H1 (cell line): ENCODE measurements at regions not wholly inside any gene's neighbourhood (a gene's known extent, or its start where the extent isn't known, plus 50 kb on each side); places are given as distances from the start of the nearest gene placed in this dataset.

Source experiments
- CTCF ChIA-PET: fragments of 300-600 bp; sonication (Branson Sonifier 250); formaldehyde crosslinking; loops from one replicate; lab custom pipeline; 2021; ENCODE audit not compliant: partially characterized antibody; lab: Charles Lee
- POLR2A ChIA-PET: fragments of 300-600 bp; sonication (Branson Sonifier 250); formaldehyde crosslinking; loops from one replicate; lab custom pipeline; 2021; ENCODE audit warnings: inconsistent platforms; ENCODE audit not compliant: partially characterized antibody; lab: Charles Lee
- DNase-seq, 2 experiments: peaks; one replicate each; pipeline versions ENCODE4 v3.0.0 to v3.0.0-alpha.2; 2010 to 2022; ENCODE audit warnings: low spot score in 2 of 2, low read depth in 1 of 2, mixed read lengths in 1 of 2
- FAIRE-seq: peaks from 2 replicates; lab custom pipeline; 2011; peaks lifted over from hg19 to GRCh38; lab: Jason Lieb, UNC
- H2AFZ ChIP-seq: 2 replicates; pipeline ENCODE4 v1.8.1; 2012; ENCODE audit warnings: low read length, inconsistent platforms
- H2AK5ac ChIP-seq: 2 replicates; pipeline ENCODE4 v1.6.1; 2013; ENCODE audit warnings: low read depth, low read length
- H2BK120ac ChIP-seq: replicated peaks from 2 replicates; pipeline ENCODE3; 2013; ENCODE audit warnings: low read depth, low read length, inconsistent platforms
- H2BK12ac ChIP-seq: 2 replicates; pipeline ENCODE4 v1.6.1; 2013; ENCODE audit warnings: low read depth, low read length
- H2BK15ac ChIP-seq: 2 replicates; pipeline ENCODE4 v1.6.1; 2013; ENCODE audit warnings: low read length
- H2BK20ac ChIP-seq: 2 replicates; pipeline ENCODE4 v1.6.1; 2013; ENCODE audit warnings: low read length
- H2BK5ac ChIP-seq: 2 replicates; pipeline ENCODE4 v1.6.1; 2013; ENCODE audit warnings: low read depth, low read length
- H3K14ac ChIP-seq: 2 replicates; pipeline ENCODE4 v1.6.1; 2013; ENCODE audit warnings: inconsistent platforms; ENCODE audit not compliant: insufficient read length
- H3K18ac ChIP-seq: 2 replicates; pipeline ENCODE4 v1.6.1; 2013; ENCODE audit warnings: low read length; ENCODE audit errors: extremely low read depth
- H3K23ac ChIP-seq: 2 replicates; pipeline ENCODE4 v1.6.1; 2013; ENCODE audit warnings: inconsistent platforms; ENCODE audit not compliant: insufficient read length
- H3K23me2 ChIP-seq: 2 replicates; pipeline ENCODE4 v1.6.1; 2013; ENCODE audit warnings: low read depth, low read length
- H3K27ac ChIP-seq: 2 replicates; pipeline ENCODE4 v1.6.1; 2011; ENCODE audit warnings: low read depth, low read length, inconsistent platforms
- H3K27me3 ChIP-seq, 4 experiments: replicated peaks in 1 of 4; 1 replicate in 1 of 4; 2 replicates in 3 of 4; pipeline versions ENCODE4 v1.6.1 to v1.8.1; 2011 to 2013; ENCODE audit warnings: low read length in 3 of 4, mild to moderate bottlenecking in 3 of 4, inconsistent platforms in 2 of 4, mixed read lengths in 2 of 4, moderate library complexity in 1 of 4; ENCODE audit not compliant: control insufficient read depth in 3 of 4, insufficient read depth in 3 of 4; ENCODE audit errors: extremely low read depth in 1 of 4
- H3K36me3 ChIP-seq, 4 experiments: 2 replicates each; pipeline versions ENCODE4 v1.6.1 to v1.8.1; 2011 to 2013; ENCODE audit warnings: mild to moderate bottlenecking in 4 of 4, low read length in 3 of 4, moderate library complexity in 2 of 4, control low read depth in 1 of 4, inconsistent platforms in 1 of 4; ENCODE audit not compliant: insufficient read depth in 4 of 4, control insufficient read depth in 2 of 4
- H3K4ac ChIP-seq: replicated peaks from 2 replicates; pipeline ENCODE3; 2013; ENCODE audit warnings: low read length, low read depth, mixed read lengths, inconsistent platforms; ENCODE audit not compliant: insufficient read length
- H3K4me1 ChIP-seq, 4 experiments: replicated peaks in 1 of 4; 1 replicate in 1 of 4; 2 replicates in 3 of 4; pipeline versions ENCODE4 v1.6.1 to v1.8.1; 2011 to 2013; ENCODE audit warnings: low read length in 3 of 4, inconsistent platforms in 2 of 4, mixed read lengths in 1 of 4; ENCODE audit not compliant: insufficient read depth in 4 of 4, control insufficient read depth in 3 of 4
- H3K4me2 ChIP-seq, 2 experiments: 2 replicates each; pipeline versions ENCODE4 v1.6.1 to v1.8.1; 2011 to 2013; ENCODE audit warnings: low read depth in 2 of 2, low read length in 2 of 2, control low read depth in 1 of 2, inconsistent platforms in 1 of 2, mild to moderate bottlenecking in 1 of 2; ENCODE audit not compliant: insufficient read depth in 1 of 2
- H3K4me3 ChIP-seq, 4 experiments: fragments of 200-600, 300-600 bp in 1 of 4; sonication (generic), shearing (Covaris generic), sonication (Bioruptor Twin) in 1 of 4; 2 replicates each; pipeline versions ENCODE4 v1.5.1 to v1.8.1; 2011 to 2016; ENCODE audit warnings: low read length in 4 of 4, low read depth in 3 of 4, control low read depth in 2 of 4, inconsistent platforms in 2 of 4, mild to moderate bottlenecking in 2 of 4, mixed read lengths in 1 of 4, moderate library complexity in 1 of 4; ENCODE audit not compliant: insufficient read depth in 2 of 4; ENCODE audit errors: extremely low read depth in 1 of 4
- H3K56ac ChIP-seq: replicated peaks from 2 replicates; pipeline ENCODE3; 2013; ENCODE audit warnings: low read depth, mild to moderate bottlenecking, mixed read lengths, low read length, inconsistent platforms; ENCODE audit not compliant: insufficient read length
- H3K79me1 ChIP-seq: 2 replicates; pipeline ENCODE4 v1.6.1; 2013; ENCODE audit warnings: low read depth, low read length, control low read depth
- H3K79me2 ChIP-seq, 2 experiments: 2 replicates each; pipeline versions ENCODE4 v1.6.1 to v1.8.1; 2012 to 2013; ENCODE audit warnings: low read length in 2 of 2, mild to moderate bottlenecking in 2 of 2, inconsistent platforms in 1 of 2; ENCODE audit not compliant: insufficient read depth in 2 of 2, control insufficient read depth in 1 of 2
- H3K9ac ChIP-seq, 4 experiments: replicated peaks in 1 of 4; 1 replicate in 1 of 4; 2 replicates in 3 of 4; pipeline versions ENCODE4 v1.6.1 to v1.8.1; 2011 to 2013; ENCODE audit warnings: low read depth in 3 of 4, low read length in 3 of 4, control low read depth in 2 of 4, mild to moderate bottlenecking in 2 of 4, moderate library complexity in 2 of 4, inconsistent platforms in 1 of 4; ENCODE audit errors: extremely low read depth in 1 of 4
- H3K9me3 ChIP-seq, 2 experiments: 2 replicates each; pipeline versions ENCODE4 v1.6.1 to v1.8.1; 2012 to 2013; ENCODE audit warnings: mild to moderate bottlenecking in 2 of 2, moderate library complexity in 2 of 2, control low read depth in 1 of 2, inconsistent platforms in 1 of 2, low read depth in 1 of 2, low read length in 1 of 2, mixed read lengths in 1 of 2; ENCODE audit not compliant: insufficient read depth in 2 of 2
- H4K20me1 ChIP-seq, 2 experiments: replicated peaks in 1 of 2; 2 replicates each; pipeline versions ENCODE3 to v1.8.1; 2011 to 2013; ENCODE audit warnings: inconsistent platforms in 2 of 2, low read length in 2 of 2, mild to moderate bottlenecking in 1 of 2; ENCODE audit not compliant: insufficient read depth in 2 of 2, control insufficient read depth in 1 of 2
- H4K5ac ChIP-seq: 2 replicates; pipeline ENCODE4 v1.6.1; 2013; ENCODE audit warnings: low read length, low read depth, mixed read lengths, inconsistent platforms; ENCODE audit not compliant: insufficient read length
- H4K8ac ChIP-seq: 2 replicates; pipeline ENCODE4 v1.8.0; 2013; ENCODE audit warnings: mild to moderate bottlenecking, moderate library complexity, low read length, inconsistent platforms; ENCODE audit not compliant: insufficient read depth; ENCODE audit errors: extremely low read depth
- H4K91ac ChIP-seq: replicated peaks from 2 replicates; pipeline ENCODE3; 2013; ENCODE audit warnings: low read length, mixed read lengths, inconsistent platforms; ENCODE audit not compliant: insufficient read length
- BCL11A ChIP-seq, 2 experiments: IDR thresholded peaks; one replicate each; pipeline ENCODE4 v1.6.1; 2011; ENCODE audit warnings: low read depth in 2 of 2, low read length in 2 of 2, mild to moderate bottlenecking in 2 of 2
- CREB1 ChIP-seq: IDR thresholded peaks from 2 replicates; pipeline ENCODE4 v1.6.1; 2012; ENCODE audit warnings: inconsistent platforms
- CTBP2 ChIP-seq: IDR thresholded peaks from 2 replicates; pipeline ENCODE4 v1.7.0; 2011; ENCODE audit warnings: borderline replicate concordance, mild to moderate bottlenecking, moderate library complexity, mixed read lengths, low read length; ENCODE audit not compliant: insufficient read depth, insufficient read length
- HDAC2 ChIP-seq, 2 experiments: fragments of 300-600 bp in 1 of 2; sonication (generic) in 1 of 2; IDR thresholded peaks; 2 replicates each; pipeline ENCODE4 v1.6.1; 2011 to 2012; ENCODE audit warnings: low read depth in 2 of 2, low read length in 2 of 2, mild to moderate bottlenecking in 2 of 2, moderate library complexity in 2 of 2, borderline replicate concordance in 1 of 2, inconsistent platforms in 1 of 2
- HDAC6 ChIP-seq: IDR thresholded peaks from one replicate; pipeline ENCODE4 v1.7.1; 2012; ENCODE audit warnings: low read depth, mild to moderate bottlenecking, inconsistent platforms, low read length, moderate library complexity
- JUND ChIP-seq: IDR thresholded peaks from 2 replicates; pipeline ENCODE4 v1.6.1; 2011; ENCODE audit warnings: mild to moderate bottlenecking, improper control_type of control experiment, low read length
- MAFK ChIP-seq: IDR thresholded peaks from 2 replicates; pipeline ENCODE4 v1.6.1; 2012; ENCODE audit warnings: low read depth, mild to moderate bottlenecking, improper control_type of control experiment, low read length
- SAP30 ChIP-seq: fragments of 300-600 bp; sonication (generic); IDR thresholded peaks from 2 replicates; pipeline ENCODE4 v1.7.1; 2012; ENCODE audit warnings: low read length, moderate library complexity, mild to moderate bottlenecking, inconsistent platforms; ENCODE audit not compliant: insufficient read depth, insufficient replicate concordance
- SP1 ChIP-seq: IDR thresholded peaks from 2 replicates; pipeline ENCODE4 v1.6.1; 2011; ENCODE audit warnings: low read depth, low read length
- SRF ChIP-seq: IDR thresholded peaks from 2 replicates; pipeline ENCODE4 v1.6.1; 2011; ENCODE audit warnings: mild to moderate bottlenecking, low read depth, low read length, moderate library complexity
- TAF1 ChIP-seq: IDR thresholded peaks from 2 replicates; pipeline ENCODE4 v1.6.1; 2011; ENCODE audit warnings: mild to moderate bottlenecking, low read depth, low read length
- TCF12 ChIP-seq: IDR thresholded peaks from 2 replicates; pipeline ENCODE4 v1.6.1; 2011; ENCODE audit warnings: low read depth, mild to moderate bottlenecking, low read length
- TEAD4 ChIP-seq: IDR thresholded peaks from 2 replicates; pipeline ENCODE4 v1.6.1; 2012; ENCODE audit warnings: low read depth, low read length, inconsistent platforms, mixed read lengths
- WGBS, 2 experiments: shearing (Covaris generic) in 1 of 2; methylation state at CpG; one replicate each; pipeline versions ENCODE4 v1.1.6 to v1.1.7; 2013 to 2015; ENCODE audit warnings: low lambda C conversion rate in 2 of 2, mixed read lengths in 2 of 2, inconsistent platforms in 1 of 2, low coverage in 1 of 2, missing lambda C conversion rate in 1 of 2; ENCODE audit not compliant: insufficient replicate concordance in 2 of 2, insufficient coverage in 1 of 2, insufficient read length in 1 of 2; ENCODE audit errors: extremely low coverage in 1 of 2, missing lambda C conversion rate in 1 of 2; 5-methylcytosine and 5-hydroxymethylcytosine counted together

- ChIA-PET POLR2A (no interaction called here), CTCF (interaction anchor here (0.7 to 2.4 kb wide), 6 partner anchors 29 to 213 kb away, joined by 3 to 6 read pairs (median 4); no protein-coding TSS in a partner anchor)
- no peak for FAIRE-seq
- Histone ChIP-seq H4K5ac (no peak overlapping the region), H3K27me3 (no peaks in the 10 kb centered on the region; a peak in 2 of 7 replicates), H3K79me2 (no peaks in the 10 kb centered on the region), H3K27ac (no peak overlapping the region), H4K91ac (no peak overlapping the region), H3K23me2 (no peaks in the 10 kb centered on the region), H2AK5ac (no peak overlapping the region), H2BK120ac (no peak overlapping the region), H3K4me2 (no peak overlapping the region), H2BK20ac (no peak overlapping the region), H3K4ac (no peak overlapping the region), H2AFZ (no peak overlapping the region), H3K79me1 (no peaks in the 10 kb centered on the region), H4K20me1 (no peaks in the 10 kb centered on the region), H3K4me1 (peaks cover 0 to 3% (median under 1%) of the 10 kb centered on the region in 4 experiments; a peak in 2 of 7 replicates), H2BK15ac (no peak overlapping the region), H3K9me3 (no peaks in the 10 kb centered on the region), H3K4me3 (no peak overlapping the region), H2BK5ac (no peak overlapping the region), H3K56ac (no peak overlapping the region), H3K23ac (no peak overlapping the region), H3K14ac (no peak overlapping the region), H4K8ac (no peak overlapping the region), H3K36me3 (no peaks in the 10 kb centered on the region), H3K9ac (no peak overlapping the region), H2BK12ac (0 out of 2 replicates have a peak overlapping the region, but pooled peaks have one; percentile 27), H3K18ac (no peak overlapping the region)
- no peak for DNase-seq
- WGBS, 2 experiments, result 87% methylated on average over 19 of the region's 19 CpGs; no CpG with 5 or more reads in 1 of the 2 experiments
- no peak for TF ChIP-seq BCL11A (IDR thresholded peaks at IDR 0.05; ENCODE audit: low read depth in 2 of 2, low read length in 2 of 2)
- no peak for TF ChIP-seq SAP30
- TF ChIP-seq TAF1, result no peak
- no peak for TF ChIP-seq CTBP2
- TF ChIP-seq TEAD4, result no peak
- TF ChIP-seq CREB1, result no peak
- TF ChIP-seq HDAC2 (IDR thresholded peaks at IDR 0.05; ENCODE audit: borderline replicate concordance in 1 of 2, low read depth in 2 of 2, low read length in 2 of 2), result no peak
- no peak for TF ChIP-seq MAFK
- no peak for TF ChIP-seq HDAC6
- TF ChIP-seq TCF12, result no peak
- TF ChIP-seq JUND, result no peak
- no peak for TF ChIP-seq SRF
- TF ChIP-seq SP1, result no peak
Measured at GRCh38 chr2:10221976-10222870, 80.5 kb upstream of the HPCAL1 start.
